K562 (cell line): ENCODE measurements at regions not wholly inside any gene's neighbourhood (a gene's known extent, or its start where the extent isn't known, plus 50 kb on each side); places are given as distances from the start of the nearest gene placed in this dataset.

Experiments
- ATAC-seq: fragments of 200-7000 bp; cut with Tn5 transposase; 3 replicates; pipeline ENCODE4 v1.9.1; 2020; ENCODE audit warnings: moderate library complexity
- BruUV-seq: library from RNA; stranded (reverse); fragments of 400-500 nt; replicated peaks from 2 replicates; lab custom pipeline; 2021; lab: Mats Ljungman, UMichigan
- CTCF ChIA-PET: fragments of 300-600 bp; formaldehyde crosslinking; extraction: SDS; loops from one replicate; lab custom pipeline; 2021; ENCODE audit warnings: low intra/inter-chr PET ratio; lab: Yijun Ruan, JAX
- POLR2A ChIA-PET: fragments of 300-600, 350-650 bp; sonication (Branson Sonifier 250); formaldehyde crosslinking; extraction: SDS; loops from one replicate; lab custom pipeline; 2021; ENCODE audit warnings: antibody characterized with exemption, inconsistent platforms; lab: Yijun Ruan, JAX
- DNase-seq, 4 experiments: peaks; one replicate each; pipeline versions ENCODE4 v3.0.0 to v3.0.0-alpha.2; 2011 to 2018; ENCODE audit warnings: low spot score in 3 of 4, mixed read lengths in 3 of 4; ENCODE audit errors: extremely low read depth in 1 of 4
- FAIRE-seq: peaks from 2 replicates; lab custom pipeline; 2011; peaks lifted over from hg19 to GRCh38; lab: Jason Lieb, UNC
- H2AFZ ChIP-seq: 2 replicates; pipeline ENCODE4 v1.6.0; 2011; ENCODE audit warnings: low read depth, low read length, control low read depth, inconsistent platforms
- H3K27ac ChIP-seq: fragments of 200-600 bp; 3 replicates; pipeline ENCODE4 v1.8.0; 2011; ENCODE audit warnings: low read depth, mild to moderate bottlenecking, control low read depth, inconsistent platforms, low read length, moderate library complexity, mixed read lengths; ENCODE audit errors: extremely low read depth
- H3K27me3 ChIP-seq, 2 experiments: fragments of 300-600 bp in 1 of 2; 2 replicates in 1 of 2; 3 replicates in 1 of 2; pipeline versions ENCODE4 v1.6.0 to v1.8.0; 2011; ENCODE audit warnings: inconsistent platforms in 2 of 2, low read length in 2 of 2, mild to moderate bottlenecking in 1 of 2, mixed read lengths in 1 of 2, moderate library complexity in 1 of 2; ENCODE audit not compliant: control insufficient read depth in 2 of 2, insufficient read depth in 2 of 2
- H3K36me3 ChIP-seq: fragments of 300-600 bp; 3 replicates; pipeline ENCODE4 v1.8.0; 2011; ENCODE audit warnings: mild to moderate bottlenecking, low read length, inconsistent platforms; ENCODE audit not compliant: control insufficient read depth, insufficient read depth
- H3K4me1 ChIP-seq, 2 experiments: fragments of 200-600 bp in 1 of 2; replicated peaks in 1 of 2; 2 replicates in 1 of 2; 3 replicates in 1 of 2; pipeline versions ENCODE4 v1.5.1 to v1.8.0; 2011; ENCODE audit warnings: inconsistent platforms in 2 of 2, low read length in 2 of 2, mild to moderate bottlenecking in 1 of 2, mixed read lengths in 1 of 2, moderate library complexity in 1 of 2; ENCODE audit not compliant: control insufficient read depth in 2 of 2, insufficient read depth in 2 of 2
- H3K4me2 ChIP-seq: 2 replicates; pipeline ENCODE4 v1.6.1; 2011; ENCODE audit warnings: low read length, control low read depth, inconsistent platforms, mixed read lengths; ENCODE audit not compliant: insufficient read depth
- H3K4me3 ChIP-seq: fragments of 200-600 bp; sonication (generic), shearing (Covaris generic); 2 replicates; pipeline ENCODE4 v1.5.1; 2016; ENCODE audit warnings: control low read depth, inconsistent platforms
- H3K79me2 ChIP-seq: fragments of 200-600 bp; 3 replicates; pipeline ENCODE4 v1.8.0; 2011; ENCODE audit warnings: low read length, inconsistent platforms; ENCODE audit not compliant: control insufficient read depth, insufficient read depth
- H3K9ac ChIP-seq, 2 experiments: 2 replicates each; pipeline versions ENCODE4 v1.6.0 to v1.6.1; 2011; ENCODE audit warnings: low read depth in 2 of 2, low read length in 2 of 2, control low read depth in 1 of 2, inconsistent platforms in 1 of 2, mild to moderate bottlenecking in 1 of 2, mixed read lengths in 1 of 2; ENCODE audit not compliant: insufficient read depth in 1 of 2
- H3K9me1 ChIP-seq: one replicate; pipeline ENCODE4 v1.6.0; 2011; ENCODE audit warnings: inconsistent platforms, mild to moderate bottlenecking, low read length, moderate library complexity; ENCODE audit not compliant: control insufficient read depth, insufficient read depth
- H3K9me3 ChIP-seq: replicated peaks from 2 replicates; pipeline ENCODE4 v1.5.1; 2011; ENCODE audit warnings: low read depth, low read length, inconsistent platforms; ENCODE audit not compliant: control insufficient read depth, insufficient read depth
- H4K20me1 ChIP-seq: replicated peaks from 2 replicates; pipeline ENCODE4 v1.6.1; 2011; ENCODE audit warnings: low read length, inconsistent platforms, mixed read lengths; ENCODE audit not compliant: control insufficient read depth, insufficient read depth
- AFF4 ChIP-seq: sonication (generic); formaldehyde crosslinking; IDR thresholded peaks from 2 replicates; pipeline ENCODE4 v1.8.0; 2023; ENCODE audit warnings: mild to moderate bottlenecking, missing genetic modification reagents
- ARHGAP35 ChIP-seq: fragments of 450-650 bp; IDR thresholded peaks from 2 replicates; pipeline ENCODE4 v1.6.1; 2018; ENCODE audit not compliant: partially characterized antibody
- LARP7 ChIP-seq: fragments of 450-650 bp; IDR thresholded peaks from 2 replicates; pipeline ENCODE4 v1.6.1; 2016
- PML ChIP-seq: IDR thresholded peaks from 2 replicates; pipeline ENCODE4 v1.6.1; 2012; ENCODE audit warnings: low read length, inconsistent platforms
- TBL1XR1 ChIP-seq, 2 experiments: IDR thresholded peaks; 2 replicates each; pipeline ENCODE4 v1.6.1; 2012; ENCODE audit warnings: improper control_type of control experiment in 2 of 2, low read length in 2 of 2, mild to moderate bottlenecking in 1 of 2
- WGBS: fragments of 100-300 bp; shearing (Covaris generic); methylation state at CpG from one replicate; pipeline ENCODE4 v1.1.6; 2016; ENCODE audit warnings: low coverage, mixed read lengths; ENCODE audit not compliant: insufficient coverage; ENCODE audit errors: missing lambda C conversion rate; 5-methylcytosine and 5-hydroxymethylcytosine counted together
- in situ Hi-C: fragments of 300-500 bp; cut with MboI; formaldehyde crosslinking; loops from 4 replicates; pipeline ENCODE4 v1.15.0; 2018; ENCODE audit warnings: inconsistent platforms, mixed read lengths
- intact Hi-C: fragments of 100-400 bp; cut with micrococcal nuclease; formaldehyde crosslinking; loops from 2 replicates; pipeline ENCODE4 v1.14.2; 2022
- TF ChIP-seq, protein P1 (sequence below): sonication (generic); formaldehyde crosslinking; IDR thresholded peaks from 2 replicates; pipeline ENCODE4 v1.8.0; 2022; ENCODE audit warnings: mild to moderate bottlenecking, missing genetic modification reagents

GRCh38 chr2:18176679-18177215 is 298.3 kb downstream of the KCNS3 start:
- H3K27me3 ChIP-seq: no peaks in the 10 kb centered on the region
- H4K20me1 ChIP-seq: no peaks in the 10 kb centered on the region
- H3K9me3 ChIP-seq: no peaks in the 10 kb centered on the region
- DNase-seq (no peak), ATAC-seq (no peak), FAIRE-seq (no peak)
- no peaks in the 10 kb centered on the region for H3K79me2 ChIP-seq
- no TSS peak for BruUV-seq
- in situ Hi-C loops: no loop called here
- H2AFZ ChIP-seq: no peak overlapping the region
- H3K9me1 ChIP-seq: no peaks in the 10 kb centered on the region
- intact Hi-C loops: no loop called here
- H3K9ac ChIP-seq: no peak overlapping the region
- CTCF ChIA-PET: no interaction called here
- no peak overlapping the region for H3K4me2 ChIP-seq
- H3K4me3 ChIP-seq: no peak overlapping the region
- POLR2A ChIA-PET: no interaction called here
- no peak overlapping the region for H3K27ac ChIP-seq
- H3K4me1 ChIP-seq: no peaks in the 10 kb centered on the region
- no peak for TF ChIP-seq PML
- TF ChIP-seq ARHGAP35: no peak
- TF ChIP-seq AFF4: no peak
- TF ChIP-seq, protein P1, sequence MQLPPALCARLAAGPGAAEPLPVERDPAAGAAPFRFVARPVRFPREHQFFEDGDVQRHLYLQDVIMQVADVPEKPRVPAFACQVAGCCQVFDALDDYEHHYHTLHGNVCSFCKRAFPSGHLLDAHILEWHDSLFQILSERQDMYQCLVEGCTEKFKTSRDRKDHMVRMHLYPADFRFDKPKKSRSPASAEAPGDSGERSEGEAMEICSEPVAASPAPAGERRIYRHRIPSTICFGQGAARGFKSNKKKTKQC: no peak
- TF ChIP-seq LARP7: no peak
- no peak for TF ChIP-seq TBL1XR1 (IDR thresholded peaks at IDR 0.05; ENCODE audit: low read length in 2 of 2)
- H3K36me3 ChIP-seq: no peaks in the 10 kb centered on the region
- 5% methylated on average over 2 of the region's 2 CpGs for WGBS
